MG63 (cell line): ENCODE measurements at regions not wholly inside any gene's neighbourhood (a gene's known extent, or its start where the extent isn't known, plus 50 kb on each side); places are given as distances from the start of the nearest gene placed in this dataset.
"Not testable (repeated sequence)": the region's sequence is repeated elsewhere in the genome, so short reads cannot be mapped to it uniquely, and the experiment has no call there.

Experiments used
- DNase-seq: peaks from one replicate; pipeline ENCODE4 v3.0.0-alpha.2; 2020
- H3K27me3 ChIP-seq: fragments of 250-450 bp; sonication (Bioruptor Pico); 2 replicates; pipeline ENCODE4 v1.5.1; 2020; ENCODE audit warnings: mild to moderate bottlenecking, moderate library complexity
- H3K36me3 ChIP-seq: fragments of 250-450 bp; sonication (Bioruptor Pico); 2 replicates; pipeline ENCODE4 v1.5.1; 2020; ENCODE audit warnings: mild to moderate bottlenecking, moderate library complexity
- H3K4me3 ChIP-seq: fragments of 250-450 bp; sonication (Bioruptor Pico); 2 replicates; pipeline ENCODE4 v1.5.1; 2020; ENCODE audit warnings: mild to moderate bottlenecking, moderate library complexity
- H3K9me3 ChIP-seq: fragments of 250-450 bp; sonication (Bioruptor Pico); 2 replicates; pipeline ENCODE4 v1.5.1; 2020; ENCODE audit warnings: mild to moderate bottlenecking, moderate library complexity

- Histone ChIP-seq H3K4me3 (no peak overlapping the region), H3K9me3 (no peaks in the 10 kb centered on the region), H3K27me3 (no peaks in the 10 kb centered on the region), H3K36me3 (no peaks in the 10 kb centered on the region)
- DNase-seq: no peak
Observed at GRCh38 chr14:40216976-40217375, 784.7 kb upstream of the FBXO33 start.

- not testable (repeated sequence) for H3K9me3 ChIP-seq, H3K36me3 ChIP-seq, H3K4me3 ChIP-seq, H3K27me3 ChIP-seq, DNase-seq
Observed at GRCh38 chr14:40216408-40216807, 784.2 kb upstream of the FBXO33 start.

- Histone ChIP-seq H3K36me3 (no peaks in the 10 kb centered on the region), H3K4me3 (no peak overlapping the region), H3K27me3 (no peaks in the 10 kb centered on the region), H3K9me3 (no peaks in the 10 kb centered on the region)
- no peak for DNase-seq
Observed at GRCh38 chr14:40213701-40214100, 781.5 kb upstream of the FBXO33 start.

- Histone ChIP-seq H3K4me3 (no peak overlapping the region), H3K27me3 (no peaks in the 10 kb centered on the region), H3K9me3 (no peaks in the 10 kb centered on the region), H3K36me3 (no peaks in the 10 kb centered on the region)
- no peak for DNase-seq
Observed at GRCh38 chr14:40204441-40205175, 772.4 kb upstream of the FBXO33 start.

GRCh38 chr14:40199101-40199500 lies 766.9 kb upstream of the FBXO33 start:
- no peak for DNase-seq
- H3K27me3 ChIP-seq: no peaks in the 10 kb centered on the region
- no peaks in the 10 kb centered on the region for H3K9me3 ChIP-seq
- H3K36me3 ChIP-seq: no peaks in the 10 kb centered on the region
- no peak overlapping the region for H3K4me3 ChIP-seq

GRCh38 chr14:40197344-40197743 lies 765.1 kb upstream of the FBXO33 start:
- H3K36me3 ChIP-seq: no peaks in the 10 kb centered on the region
- DNase-seq: no peak

GRCh38 chr14:40188006-40188405 lies 755.8 kb upstream of the FBXO33 start:
- H3K27me3 ChIP-seq: no peaks in the 10 kb centered on the region
- H3K36me3 ChIP-seq: no peaks in the 10 kb centered on the region
- no peaks in the 10 kb centered on the region for H3K9me3 ChIP-seq
- H3K4me3 ChIP-seq: no peak overlapping the region
- peak; percentile 59 for DNase-seq

More at GRCh38 chr14:40197344-40197743, 765.1 kb upstream of the FBXO33 start:
- H3K9me3 ChIP-seq: no peaks in the 10 kb centered on the region
- H3K27me3 ChIP-seq: no peaks in the 10 kb centered on the region
- no peak overlapping the region for H3K4me3 ChIP-seq

- no peaks in the 10 kb centered on the region for H3K9me3 ChIP-seq
- no peaks in the 10 kb centered on the region for H3K36me3 ChIP-seq
- no peaks in the 10 kb centered on the region for H3K27me3 ChIP-seq
- no peak overlapping the region for H3K4me3 ChIP-seq
- DNase-seq: peak; percentile 8
Observed at GRCh38 chr14:40164083-40164482, 731.9 kb upstream of the FBXO33 start.

- no peaks in the 10 kb centered on the region for H3K36me3 ChIP-seq
- DNase-seq: no peak
- H3K9me3 ChIP-seq: no peaks in the 10 kb centered on the region
- H3K4me3 ChIP-seq: no peak overlapping the region
- H3K27me3 ChIP-seq: no peaks in the 10 kb centered on the region
Observed at GRCh38 chr14:40139657-40140056, 707.4 kb upstream of the FBXO33 start.

- Histone ChIP-seq H3K9me3 (no peaks in the 10 kb centered on the region), H3K27me3 (no peaks in the 10 kb centered on the region), H3K36me3 (no peaks in the 10 kb centered on the region), H3K4me3 (no peak overlapping the region)
- DNase-seq: no peak
Observed at GRCh38 chr14:40133463-40133862, 701.2 kb upstream of the FBXO33 start.

GRCh38 chr14:40129159-40129558 lies 696.9 kb upstream of the FBXO33 start:
- Histone ChIP-seq H3K4me3 (no peak overlapping the region), H3K36me3 (no peaks in the 10 kb centered on the region), H3K9me3 (no peaks in the 10 kb centered on the region), H3K27me3 (no peaks in the 10 kb centered on the region)
- no peak for DNase-seq

- no peaks in the 10 kb centered on the region for H3K9me3 ChIP-seq
- H3K36me3 ChIP-seq: no peaks in the 10 kb centered on the region
- H3K27me3 ChIP-seq: no peaks in the 10 kb centered on the region
- no peak for DNase-seq
- H3K4me3 ChIP-seq: no peak overlapping the region
Observed at GRCh38 chr14:40123816-40124215, 691.6 kb upstream of the FBXO33 start.

- DNase-seq: no peak
- Histone ChIP-seq H3K36me3 (no peaks in the 10 kb centered on the region), H3K4me3 (no peak overlapping the region), H3K9me3 (no peaks in the 10 kb centered on the region), H3K27me3 (no peaks in the 10 kb centered on the region)
Observed at GRCh38 chr14:40122968-40123648, 690.9 kb upstream of the FBXO33 start.

GRCh38 chr14:40119765-40120164 lies 687.5 kb upstream of the FBXO33 start:
- no peak for DNase-seq
- H3K4me3 ChIP-seq: no peak overlapping the region
- H3K9me3 ChIP-seq: no peaks in the 10 kb centered on the region
- no peaks in the 10 kb centered on the region for H3K27me3 ChIP-seq
- H3K36me3 ChIP-seq: no peaks in the 10 kb centered on the region

- DNase-seq: peak; percentile 1
Observed at GRCh38 chr14:40119321-40119720, 687.1 kb upstream of the FBXO33 start.

GRCh38 chr14:40115583-40115982 lies 683.4 kb upstream of the FBXO33 start:
- DNase-seq: no peak
- Histone ChIP-seq H3K9me3 (no peaks in the 10 kb centered on the region), H3K36me3 (no peaks in the 10 kb centered on the region), H3K4me3 (no peak overlapping the region), H3K27me3 (no peaks in the 10 kb centered on the region)

More at GRCh38 chr14:40119321-40119720, 687.1 kb upstream of the FBXO33 start:
- Histone ChIP-seq H3K4me3 (no peak overlapping the region), H3K9me3 (no peaks in the 10 kb centered on the region), H3K27me3 (no peaks in the 10 kb centered on the region), H3K36me3 (no peaks in the 10 kb centered on the region)

GRCh38 chr14:40113671-40114070 lies 681.4 kb upstream of the FBXO33 start:
- Histone ChIP-seq H3K9me3 (no peaks in the 10 kb centered on the region), H3K4me3 (no peak overlapping the region), H3K36me3 (no peaks in the 10 kb centered on the region), H3K27me3 (no peaks in the 10 kb centered on the region)
- no peak for DNase-seq
